ENCODE measurements at regions not wholly inside any gene's neighbourhood (a gene's known extent, or its start where the extent isn't known, plus 50 kb on each side); places are given as distances from the start of the nearest gene placed in this dataset.
"Not testable (repeated sequence)": the region's sequence is repeated elsewhere in the genome, so short reads cannot be mapped to it uniquely, and the experiment has no call there.

DNA sequence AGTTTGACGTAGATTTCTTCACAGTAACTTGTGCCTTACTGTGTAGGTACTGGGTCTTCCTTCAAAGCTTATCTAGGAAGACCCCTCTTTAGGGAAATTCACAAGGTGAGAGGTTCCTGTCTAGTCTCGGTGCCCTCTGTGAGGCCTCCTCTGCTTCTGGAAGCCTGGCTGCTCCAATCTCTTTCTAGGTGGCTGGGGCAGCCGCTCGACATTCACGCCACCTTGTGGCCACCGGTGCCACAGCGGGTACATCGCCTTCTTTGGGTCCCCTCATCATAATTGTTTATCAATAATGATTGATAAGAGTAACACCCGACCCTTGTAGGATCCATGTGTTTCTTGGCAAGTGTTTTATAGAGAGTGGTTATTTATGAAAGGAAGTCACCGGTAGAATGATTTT, 80.8 kb upstream of the GOLGA6L22 start:
- H3K4me3 ChIP-seq; H2AFZ ChIP-seq; H3K4me1 ChIP-seq (ENCODE audit: insufficient read depth); H3K4me2 ChIP-seq; H3K79me2 ChIP-seq (replicated peaks; ENCODE audit: insufficient read depth); H3K27me3 Mint-ChIP-seq (ENCODE audit: insufficient read depth, low read depth, poor library complexity); DNase-seq (ENCODE audit: low spot score); H3K36me3 Mint-ChIP-seq (ENCODE audit: low read depth); H4K20me1 ChIP-seq (replicated peaks; ENCODE audit: insufficient read depth); H3F3A ChIP-seq (replicated peaks; ENCODE audit: low read depth); H3K27ac ChIP-seq (ENCODE audit: low read depth); H3K27ac Mint-ChIP-seq; H3K36me3 ChIP-seq (ENCODE audit: insufficient read depth); H3K4me1 Mint-ChIP-seq; H3K4me3 Mint-ChIP-seq; H3K27me3 ChIP-seq (ENCODE audit: insufficient read depth); ATAC-seq; H3K9me2 ChIP-seq (ENCODE audit: insufficient read depth); H3K9me3 Mint-ChIP-seq: not testable (repeated sequence)

DNA sequence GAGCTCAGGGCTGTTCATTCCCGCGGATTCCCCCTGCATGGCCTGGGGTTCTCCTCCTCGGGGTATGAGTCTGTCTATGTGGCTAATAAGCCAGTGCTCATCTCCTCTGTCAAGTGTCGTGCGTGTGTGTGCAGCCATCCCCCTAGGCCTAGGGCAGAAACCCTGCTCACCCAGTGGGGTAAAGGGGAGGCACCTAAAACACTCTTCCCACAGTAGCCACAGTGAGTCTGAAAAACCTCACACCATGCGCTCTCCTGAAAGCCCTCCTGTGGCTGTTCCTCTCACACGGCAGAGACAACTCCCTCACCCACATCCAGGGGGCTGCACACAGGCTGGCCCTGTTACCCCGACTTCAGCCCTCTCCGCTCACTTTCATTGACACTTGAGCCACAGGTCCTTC, 71.0 kb upstream of the GOLGA6L22 start:
- not testable (repeated sequence) for H3K27ac Mint-ChIP-seq; H3K9me2 ChIP-seq (ENCODE audit: insufficient read depth)

DNA sequence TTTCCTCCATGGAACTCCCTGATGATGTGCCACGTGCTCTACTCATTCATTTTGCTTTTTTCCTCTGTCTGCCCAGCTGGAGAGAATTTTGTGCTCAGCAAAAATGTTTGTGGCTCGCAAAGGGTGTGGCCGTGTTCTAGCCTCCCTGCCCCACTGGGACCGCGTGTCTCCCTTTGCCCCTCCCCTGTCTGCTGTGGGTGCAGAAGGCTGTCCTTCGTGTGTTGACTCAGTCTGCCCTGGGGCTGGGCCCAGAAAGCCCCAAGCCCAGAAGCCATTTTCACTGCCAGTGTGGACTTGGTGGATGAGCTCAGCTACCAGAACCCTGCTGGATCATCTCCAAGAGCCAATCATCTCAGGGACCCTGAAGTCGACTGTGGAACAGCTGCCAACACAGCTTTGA, 70.3 kb upstream of the GOLGA6L22 start:
- H3K4me2 ChIP-seq; H2AFZ ChIP-seq; H3K4me3 ChIP-seq; H3K9me3 Mint-ChIP-seq; ATAC-seq; DNase-seq (ENCODE audit: low spot score); H3K27me3 ChIP-seq (ENCODE audit: insufficient read depth); H3K27me3 Mint-ChIP-seq (ENCODE audit: insufficient read depth, low read depth, poor library complexity); H3K4me1 Mint-ChIP-seq; H4K20me1 ChIP-seq (replicated peaks; ENCODE audit: insufficient read depth); H3K9me2 ChIP-seq (ENCODE audit: insufficient read depth); H3F3A ChIP-seq (replicated peaks; ENCODE audit: low read depth); H3K4me3 Mint-ChIP-seq; H3K4me1 ChIP-seq (ENCODE audit: insufficient read depth); H3K27ac Mint-ChIP-seq; H3K36me3 ChIP-seq (ENCODE audit: insufficient read depth); H3K27ac ChIP-seq (ENCODE audit: low read depth); H3K79me2 ChIP-seq (replicated peaks; ENCODE audit: insufficient read depth); H3K36me3 Mint-ChIP-seq (ENCODE audit: low read depth): not testable (repeated sequence)

More for the DNA sequence above, 71.0 kb upstream of the GOLGA6L22 start:
- not testable (repeated sequence) for ATAC-seq; H4K20me1 ChIP-seq (replicated peaks; ENCODE audit: insufficient read depth); H3K9me3 Mint-ChIP-seq; H3K4me1 Mint-ChIP-seq; H3F3A ChIP-seq (replicated peaks; ENCODE audit: low read depth); H2AFZ ChIP-seq; H3K27me3 ChIP-seq (ENCODE audit: insufficient read depth); H3K4me3 ChIP-seq; H3K4me2 ChIP-seq; H3K27me3 Mint-ChIP-seq (ENCODE audit: insufficient read depth, low read depth, poor library complexity); H3K36me3 Mint-ChIP-seq (ENCODE audit: low read depth); H3K27ac ChIP-seq (ENCODE audit: low read depth); H3K4me3 Mint-ChIP-seq; H3K4me1 ChIP-seq (ENCODE audit: insufficient read depth); H3K79me2 ChIP-seq (replicated peaks; ENCODE audit: insufficient read depth); H3K36me3 ChIP-seq (ENCODE audit: insufficient read depth); DNase-seq (ENCODE audit: low spot score)

DNA sequence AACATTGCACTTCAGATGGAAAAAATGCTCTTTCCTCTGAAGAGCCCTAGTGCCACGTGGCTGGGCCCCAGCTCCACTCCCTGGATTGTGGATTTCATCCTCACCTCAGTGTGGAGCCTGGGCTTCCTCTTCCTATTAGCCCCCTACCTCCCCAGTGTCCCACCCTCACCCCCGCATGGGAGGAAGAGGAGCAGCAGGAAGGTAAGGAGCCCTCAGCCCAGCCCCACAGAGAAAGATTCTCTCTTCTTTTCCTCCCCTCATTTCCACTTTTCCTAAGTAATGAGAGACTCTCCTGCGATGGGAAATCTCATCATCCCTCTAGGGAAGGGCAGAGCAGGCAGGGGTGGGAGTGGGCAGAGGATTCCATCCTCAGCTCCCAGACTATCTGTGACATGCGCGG, 57.5 kb upstream of the GOLGA6L22 start:
- not testable (repeated sequence) for H3K27ac Mint-ChIP-seq, ATAC-seq

DNA sequence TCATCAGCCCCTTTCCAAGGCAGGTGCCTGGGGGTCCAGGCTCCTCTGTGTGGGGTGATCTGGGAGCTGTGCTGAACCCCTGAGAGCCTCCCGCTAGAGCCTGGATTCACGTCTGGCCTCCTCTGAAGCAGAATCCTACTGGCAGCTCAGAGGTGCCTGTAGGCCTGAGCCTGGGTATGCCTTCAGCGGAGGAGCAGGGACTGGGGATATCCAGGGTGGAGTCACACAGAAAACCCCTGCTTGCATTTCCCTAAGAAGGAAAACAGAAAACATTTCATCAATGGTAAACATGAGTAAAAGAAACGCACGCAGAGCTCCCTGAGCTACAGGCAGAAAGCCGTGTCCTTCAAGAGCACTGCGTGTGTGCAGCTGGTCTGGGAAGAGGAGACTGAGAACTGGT, 57.0 kb upstream of the GOLGA6L22 start:
- not testable (repeated sequence) for H3K79me2 ChIP-seq (replicated peaks; ENCODE audit: insufficient read depth); H3K27ac Mint-ChIP-seq; H3K4me2 ChIP-seq; H3K4me3 Mint-ChIP-seq; H3K27me3 Mint-ChIP-seq (ENCODE audit: insufficient read depth, low read depth, poor library complexity); H3K27me3 ChIP-seq (ENCODE audit: insufficient read depth); DNase-seq (ENCODE audit: low spot score); ATAC-seq; H3K4me1 Mint-ChIP-seq; H3K36me3 ChIP-seq (ENCODE audit: insufficient read depth); H2AFZ ChIP-seq; H3K27ac ChIP-seq (ENCODE audit: low read depth); H3K4me3 ChIP-seq; H3K9me3 Mint-ChIP-seq; H3K36me3 Mint-ChIP-seq (ENCODE audit: low read depth); H4K20me1 ChIP-seq (replicated peaks; ENCODE audit: insufficient read depth); H3F3A ChIP-seq (replicated peaks; ENCODE audit: low read depth); H3K9me2 ChIP-seq (ENCODE audit: insufficient read depth); H3K4me1 ChIP-seq (ENCODE audit: insufficient read depth)

More for the DNA sequence above, 57.5 kb upstream of the GOLGA6L22 start:
- H3K4me3 Mint-ChIP-seq; H2AFZ ChIP-seq; H3K9me2 ChIP-seq (ENCODE audit: insufficient read depth); H3K4me3 ChIP-seq; H3K36me3 ChIP-seq (ENCODE audit: insufficient read depth); H3K27ac ChIP-seq (ENCODE audit: low read depth); DNase-seq (ENCODE audit: low spot score); H3K79me2 ChIP-seq (replicated peaks; ENCODE audit: insufficient read depth); H3K36me3 Mint-ChIP-seq (ENCODE audit: low read depth); H3K27me3 Mint-ChIP-seq (ENCODE audit: insufficient read depth, low read depth, poor library complexity); H3K9me3 Mint-ChIP-seq; H4K20me1 ChIP-seq (replicated peaks; ENCODE audit: insufficient read depth); H3K4me1 ChIP-seq (ENCODE audit: insufficient read depth); H3K4me2 ChIP-seq; H3K27me3 ChIP-seq (ENCODE audit: insufficient read depth); H3K4me1 Mint-ChIP-seq; H3F3A ChIP-seq (replicated peaks; ENCODE audit: low read depth): not testable (repeated sequence)

DNA sequence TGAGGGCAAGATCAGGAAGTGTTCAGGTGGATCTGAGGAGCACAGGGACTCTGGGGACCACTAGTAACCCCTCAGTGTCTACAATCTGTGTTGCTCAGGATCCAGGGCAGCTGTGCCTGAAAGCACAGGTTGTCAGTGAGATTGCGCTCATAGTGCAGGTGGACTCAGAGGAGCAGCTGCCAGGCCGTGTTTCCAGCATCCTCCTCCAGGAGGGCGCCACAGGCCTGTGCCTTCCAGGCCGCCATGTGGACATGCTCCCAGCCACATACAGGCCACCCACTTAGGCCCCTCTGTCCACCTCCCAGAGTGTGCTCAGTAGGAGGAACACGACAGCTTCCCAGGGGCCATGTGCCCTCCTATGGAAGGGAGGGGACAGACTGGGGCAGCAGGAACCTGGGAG, 52.9 kb upstream of the GOLGA6L22 start:
- not testable (repeated sequence) for DNase-seq (ENCODE audit: low spot score); H3K27ac ChIP-seq (ENCODE audit: low read depth); H3K4me1 ChIP-seq (ENCODE audit: insufficient read depth); H3K36me3 ChIP-seq (ENCODE audit: insufficient read depth); H3K27ac Mint-ChIP-seq; H3K4me1 Mint-ChIP-seq; H3F3A ChIP-seq (replicated peaks; ENCODE audit: low read depth); ATAC-seq; H3K27me3 Mint-ChIP-seq (ENCODE audit: insufficient read depth, low read depth, poor library complexity); H3K4me2 ChIP-seq; H3K79me2 ChIP-seq (replicated peaks; ENCODE audit: insufficient read depth); H4K20me1 ChIP-seq (replicated peaks; ENCODE audit: insufficient read depth); H3K36me3 Mint-ChIP-seq (ENCODE audit: low read depth); H3K4me3 ChIP-seq; H3K4me3 Mint-ChIP-seq; H3K9me3 Mint-ChIP-seq; H3K9me2 ChIP-seq (ENCODE audit: insufficient read depth); H3K27me3 ChIP-seq (ENCODE audit: insufficient read depth); H2AFZ ChIP-seq

All from GM23338 (cell line).